Activated T-cell treated with anti-CD3 and anti-CD28 coated beads for 24 hours (primary cell): ENCODE measurements at regions not wholly inside any gene's neighbourhood (a gene's known extent, or its start where the extent isn't known, plus 50 kb on each side); places are given as distances from the start of the nearest gene placed in this dataset.

Experiments
- DNase-seq: peaks from one replicate; pipeline ENCODE4 v3.0.0-alpha.2; 2020; ENCODE audit warnings: low read depth

DNA sequence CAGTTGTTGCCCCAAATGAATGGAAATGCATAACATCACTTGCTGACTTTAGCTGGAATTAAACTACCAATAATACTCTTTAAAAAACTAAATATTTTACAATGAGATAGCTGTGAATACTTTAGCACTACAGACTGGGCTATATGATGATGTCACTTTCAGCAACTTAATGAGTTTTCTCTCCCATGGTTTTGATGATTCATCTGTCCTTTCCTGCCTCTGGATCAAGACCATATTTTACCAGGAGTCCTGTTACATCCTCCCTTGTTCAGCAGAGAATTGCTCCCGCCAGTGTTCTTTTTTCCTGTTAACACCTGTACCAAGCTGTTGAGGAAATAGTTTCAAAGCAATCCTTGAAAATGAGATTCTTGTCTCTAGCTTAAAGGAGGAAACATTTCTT, 543.0 kb downstream of the SPRY1 start:
- DNase-seq, result no peak

DNA sequence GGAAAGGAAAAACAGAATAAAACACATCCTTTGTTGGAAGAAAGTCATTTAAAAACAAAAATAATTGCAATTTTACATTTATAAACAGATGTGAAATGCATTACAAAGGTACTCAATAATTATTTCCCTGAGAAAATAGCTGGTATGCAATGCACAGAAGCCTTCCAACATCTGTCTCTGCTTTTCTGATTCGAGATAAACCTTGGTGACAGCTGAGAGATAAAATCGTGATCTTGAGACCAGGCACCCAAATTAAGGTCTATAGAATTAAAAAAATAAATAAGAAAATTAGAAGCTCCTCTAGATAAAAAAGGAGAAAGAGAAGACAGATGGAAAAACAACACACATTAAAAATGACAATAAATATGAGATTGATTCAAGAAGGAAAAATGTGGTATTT, 544.0 kb downstream of the SPRY1 start:
- DNase-seq, result no peak

DNA sequence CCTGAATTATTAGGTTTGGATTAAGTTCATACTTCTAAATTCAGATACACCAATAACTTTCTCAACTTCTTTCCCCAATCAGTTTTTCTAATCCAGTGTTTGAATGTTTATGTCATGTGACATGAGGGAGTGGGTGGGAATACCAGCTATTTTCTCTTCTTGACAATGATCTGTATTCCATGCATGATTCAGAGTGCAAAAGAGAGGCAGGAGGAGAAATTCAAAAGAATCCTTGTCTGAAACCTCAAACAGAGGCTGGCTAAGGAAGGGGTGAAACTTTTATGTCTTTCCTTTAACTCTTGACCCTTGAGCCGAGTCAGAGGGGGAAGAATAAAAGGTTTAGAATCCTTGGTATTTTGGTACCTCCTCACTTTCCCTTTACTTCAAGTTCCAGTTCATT, 544.7 kb downstream of the SPRY1 start:
- no peak for DNase-seq

DNA sequence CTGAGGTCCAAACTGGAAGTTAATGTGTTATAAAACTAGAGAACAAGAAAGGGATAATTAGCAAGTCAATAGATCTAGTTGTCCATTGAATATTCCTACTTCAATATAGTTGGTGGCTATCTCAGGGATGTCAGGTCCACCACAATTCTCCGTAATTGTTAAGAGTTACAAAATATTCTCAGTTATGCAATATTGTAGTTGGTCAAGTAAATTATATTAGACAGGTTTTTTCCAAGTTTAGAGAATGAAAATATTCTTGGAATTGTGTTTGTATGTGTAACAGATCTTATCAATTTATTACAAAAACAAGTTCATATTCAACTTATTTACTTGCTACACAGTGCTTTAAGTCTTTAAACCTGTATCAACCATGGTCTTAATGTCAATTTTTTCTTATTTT, 547.4 kb downstream of the SPRY1 start:
- DNase-seq, result no peak

GRCh38 chr4:123945301-123945700, 548.7 kb downstream of the SPRY1 start:
- DNase-seq, result no peak

DNA sequence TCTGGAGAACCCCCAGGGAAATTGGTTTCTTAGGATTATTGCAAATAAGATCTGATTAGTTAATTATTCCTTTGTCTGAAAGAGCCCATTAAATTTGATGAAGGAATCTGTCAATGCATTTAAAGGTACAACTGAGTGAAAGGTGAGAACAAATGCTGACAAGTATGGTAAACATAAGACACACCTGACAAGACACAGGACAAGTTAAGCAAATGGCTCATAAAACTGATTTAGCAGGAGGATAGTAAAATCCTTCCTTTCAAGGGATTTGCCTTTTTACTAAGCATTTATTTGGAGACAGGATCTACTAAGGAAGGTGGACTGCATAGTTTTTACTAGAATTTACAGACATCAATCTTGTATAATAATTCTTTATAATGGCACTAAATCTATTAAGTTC, 553.9 kb downstream of the SPRY1 start:
- DNase-seq, result no peak

DNA sequence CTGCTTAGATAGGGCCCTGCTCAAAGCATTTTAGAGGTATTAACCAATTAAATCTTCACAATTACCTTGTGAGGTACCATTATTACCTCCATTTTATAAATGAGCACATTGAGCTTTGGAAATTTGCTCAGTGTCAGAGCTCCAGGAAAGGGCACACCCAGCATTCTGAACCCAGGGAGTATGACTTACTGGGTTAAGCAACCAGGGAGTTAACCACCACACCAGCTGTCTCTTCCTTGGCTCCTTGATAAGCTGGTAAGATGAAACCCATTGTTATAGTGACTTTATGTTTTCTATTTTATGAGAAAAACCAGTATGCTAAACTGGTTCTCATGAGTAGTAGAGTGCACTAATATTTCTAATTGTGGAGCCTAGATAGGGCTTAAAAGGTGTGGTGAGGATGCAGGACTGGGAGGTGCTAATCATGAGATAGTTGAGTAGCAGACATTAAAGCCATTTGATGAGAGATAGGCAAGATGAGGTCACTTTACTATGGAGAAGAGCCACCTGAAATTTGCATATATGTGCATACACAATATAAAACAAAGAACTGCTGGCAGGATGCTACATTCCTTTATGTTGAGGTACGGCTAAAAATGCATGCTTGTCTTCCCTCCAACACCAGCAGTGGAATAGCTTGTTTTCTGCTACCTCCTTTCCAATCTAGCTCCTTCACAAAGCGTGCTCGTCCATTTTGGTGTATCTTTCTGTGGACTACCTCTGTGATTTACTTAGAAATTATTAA, 556.1 kb downstream of the SPRY1 start:
- DNase-seq, result no peak

DNA sequence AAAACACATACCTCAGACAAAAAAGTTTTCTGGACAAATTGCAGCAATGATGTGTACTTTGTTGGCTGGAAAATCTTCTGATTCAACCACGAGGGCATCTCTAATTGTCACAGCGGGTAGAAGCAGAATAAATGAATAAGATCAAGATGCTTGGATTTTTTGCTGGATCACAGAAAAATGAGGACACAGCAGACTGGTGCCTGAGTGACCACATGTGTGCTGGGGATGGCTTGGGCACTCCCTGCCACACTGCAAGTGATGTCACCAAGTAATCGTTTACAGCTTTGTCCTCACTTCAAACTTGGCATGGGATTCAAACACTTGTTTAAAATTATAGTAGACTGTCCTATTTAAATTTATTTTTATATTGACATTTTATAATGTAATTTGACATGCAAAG, 557.0 kb downstream of the SPRY1 start:
- DNase-seq, result no peak

DNA sequence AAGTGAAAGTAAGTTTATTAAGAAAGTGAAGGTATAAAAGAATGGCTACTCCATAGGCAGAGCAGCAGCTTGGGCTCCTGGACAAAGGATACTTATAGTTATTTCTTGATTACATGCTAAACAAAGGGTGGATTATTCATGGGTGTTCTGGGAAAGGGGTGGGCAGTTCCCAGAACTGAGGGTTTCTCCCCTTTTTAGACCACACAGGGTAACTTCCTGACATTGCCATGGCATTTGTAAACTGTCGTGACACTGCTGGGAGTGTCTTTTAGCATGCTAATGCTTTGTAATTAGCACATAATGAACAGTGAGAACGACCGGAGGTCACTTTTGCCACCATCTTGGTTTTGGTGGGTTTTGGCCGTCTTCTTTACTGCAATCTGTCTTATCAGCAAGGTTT, 557.6 kb downstream of the SPRY1 start:
- no peak for DNase-seq

GRCh38 chr4:123955167-123955800, 558.7 kb downstream of the SPRY1 start:
- DNase-seq, result no peak

DNA sequence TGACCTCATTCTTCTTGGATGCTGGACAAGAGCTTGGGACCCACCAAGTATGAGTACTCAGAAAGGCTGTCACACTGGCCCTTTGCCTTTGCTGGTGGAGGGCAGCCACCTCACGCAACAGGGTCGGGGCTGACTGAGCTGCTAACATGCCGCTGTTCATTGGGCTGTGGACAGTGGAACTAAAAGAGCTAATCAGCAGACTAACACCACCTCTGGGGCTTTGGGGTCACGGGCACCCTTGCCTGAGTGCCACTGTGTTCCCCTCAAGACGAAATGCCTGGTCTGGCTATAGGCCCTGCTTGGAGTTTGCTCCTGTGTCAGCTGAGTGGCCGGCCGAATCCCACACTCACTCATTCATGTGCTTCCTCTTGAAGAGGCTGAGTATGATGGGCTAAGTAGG, 559.6 kb downstream of the SPRY1 start:
- no peak for DNase-seq

- no peak for DNase-seq
Measured at GRCh38 chr4:123966990-123967769, 570.6 kb downstream of the SPRY1 start.

- no peak for DNase-seq
Measured at GRCh38 chr4:123972031-123972430, 575.4 kb downstream of the SPRY1 start.

DNA sequence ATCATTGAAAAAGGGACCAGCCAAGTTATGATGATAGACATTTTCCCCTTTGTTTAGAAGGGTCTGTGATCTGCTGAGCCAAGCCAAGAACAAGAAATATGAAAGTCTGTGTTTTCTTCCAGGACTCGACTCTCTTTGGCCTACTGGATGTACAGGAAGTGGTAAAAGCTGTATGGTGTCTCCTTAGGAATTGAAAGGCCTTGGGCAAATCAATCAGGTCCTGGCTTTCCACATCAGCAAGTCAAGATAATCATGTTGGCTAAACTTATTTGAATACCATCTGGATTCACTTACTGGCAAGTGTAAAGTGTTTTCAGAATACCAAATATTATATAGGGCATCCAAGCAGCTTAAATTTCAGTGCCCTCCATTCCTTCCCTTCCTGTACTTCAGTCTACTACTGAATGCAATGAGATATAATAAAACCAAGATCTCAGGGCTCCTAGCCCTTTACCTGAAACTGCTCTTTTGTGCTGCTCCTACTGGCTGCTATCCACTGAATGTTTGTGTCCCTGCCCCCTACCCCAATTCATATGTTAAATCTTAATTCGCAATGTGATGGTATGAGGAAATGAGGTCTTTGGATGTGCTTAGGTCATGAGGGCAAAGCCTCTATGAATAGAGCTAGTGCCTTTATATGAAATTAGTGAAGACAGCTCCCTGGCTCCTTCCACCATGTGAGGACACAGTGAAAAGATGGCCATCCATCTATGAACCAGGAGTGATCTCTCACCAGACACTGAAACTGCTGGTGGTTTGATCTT, 578.0 kb downstream of the SPRY1 start:
- no peak for DNase-seq

GRCh38 chr4:123976285-123976684, 579.7 kb downstream of the SPRY1 start:
- no peak for DNase-seq

DNA sequence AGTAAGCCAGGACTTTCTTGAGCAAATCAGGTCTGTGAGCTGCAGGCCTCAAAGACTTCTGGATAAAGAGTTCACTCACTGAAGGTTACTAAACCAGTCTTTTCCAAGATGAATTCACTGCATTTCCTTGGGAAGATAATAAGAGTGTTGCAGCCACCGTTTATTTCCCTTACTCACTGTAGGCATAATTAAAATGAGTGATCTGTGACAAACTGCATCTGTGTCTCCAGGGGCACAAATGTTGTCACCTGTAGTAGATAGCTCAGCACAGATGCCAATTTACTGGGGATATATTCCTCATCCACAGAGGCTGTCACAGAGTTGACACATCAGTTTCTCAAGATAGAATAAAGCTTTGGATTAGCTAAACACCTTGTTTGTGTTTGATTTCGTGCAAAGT, 580.2 kb downstream of the SPRY1 start:
- no peak for DNase-seq

GRCh38 chr4:123977641-123978081, 581.1 kb downstream of the SPRY1 start:
- DNase-seq, result no peak

GRCh38 chr4:123978637-123979036, 582.0 kb downstream of the SPRY1 start:
- DNase-seq, result no peak

DNA sequence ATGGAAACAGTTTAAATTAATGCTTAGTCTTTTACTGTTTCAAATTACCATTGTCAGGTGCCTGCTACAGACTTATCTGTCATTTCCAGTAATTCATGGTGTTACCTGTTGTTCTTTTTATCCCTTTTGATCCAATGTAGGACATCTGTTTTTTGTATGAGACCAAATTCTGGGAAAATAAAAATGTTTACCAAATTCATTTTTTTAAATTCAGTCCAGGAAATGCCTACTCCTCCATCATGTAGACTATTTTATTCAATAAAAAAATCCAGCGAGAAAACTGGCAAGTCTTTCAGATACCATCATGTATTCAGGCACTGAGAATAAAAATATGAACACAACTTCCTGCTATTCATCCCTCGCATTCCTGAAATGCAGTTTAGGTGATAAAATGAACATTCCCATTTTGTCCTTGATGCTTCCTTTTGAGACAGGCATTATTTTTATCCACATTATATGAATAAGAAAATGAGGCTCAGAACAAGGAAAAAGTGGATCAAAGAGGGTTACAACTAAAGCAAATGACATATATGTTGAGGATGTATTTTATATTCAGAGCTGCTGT, 584.2 kb downstream of the SPRY1 start:
- no peak for DNase-seq

DNA sequence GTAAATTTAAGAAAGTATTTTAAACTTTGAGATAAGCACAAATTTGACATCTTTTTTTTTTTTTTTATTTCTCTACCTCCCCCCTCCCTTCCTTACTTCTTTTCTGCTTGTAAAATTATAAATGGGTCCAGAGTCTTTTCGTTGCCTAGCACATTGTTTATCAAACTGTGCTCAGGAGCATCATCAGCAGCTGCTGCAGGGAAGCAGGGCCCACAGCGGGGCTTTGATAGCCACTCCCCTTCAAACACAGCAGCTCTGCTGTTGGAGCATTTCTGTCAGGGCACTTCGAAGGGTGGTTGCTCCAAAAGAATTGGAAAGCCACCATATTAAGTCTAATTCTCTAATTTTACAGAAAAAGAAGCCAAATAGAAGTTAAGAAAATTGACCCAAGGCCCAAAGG, 588.3 kb downstream of the SPRY1 start:
- no peak for DNase-seq

GRCh38 chr4:123986268-123986798, 589.7 kb downstream of the SPRY1 start:
- DNase-seq, result no peak

GRCh38 chr4:123987408-123987807, 590.8 kb downstream of the SPRY1 start:
- DNase-seq, result no peak
